HG03196 (cell line): ENCODE measurements at regions not wholly inside any gene's neighbourhood (a gene's known extent, or its start where the extent isn't known, plus 50 kb on each side); places are given as distances from the start of the nearest gene placed in this dataset.

Experiments used
- ATAC-seq: cut with Tn5 transposase; IDR thresholded peaks from one replicate; pipeline ENCODE4 v1.9.1; 2021; ENCODE audit not compliant: unreplicated experiment

DNA sequence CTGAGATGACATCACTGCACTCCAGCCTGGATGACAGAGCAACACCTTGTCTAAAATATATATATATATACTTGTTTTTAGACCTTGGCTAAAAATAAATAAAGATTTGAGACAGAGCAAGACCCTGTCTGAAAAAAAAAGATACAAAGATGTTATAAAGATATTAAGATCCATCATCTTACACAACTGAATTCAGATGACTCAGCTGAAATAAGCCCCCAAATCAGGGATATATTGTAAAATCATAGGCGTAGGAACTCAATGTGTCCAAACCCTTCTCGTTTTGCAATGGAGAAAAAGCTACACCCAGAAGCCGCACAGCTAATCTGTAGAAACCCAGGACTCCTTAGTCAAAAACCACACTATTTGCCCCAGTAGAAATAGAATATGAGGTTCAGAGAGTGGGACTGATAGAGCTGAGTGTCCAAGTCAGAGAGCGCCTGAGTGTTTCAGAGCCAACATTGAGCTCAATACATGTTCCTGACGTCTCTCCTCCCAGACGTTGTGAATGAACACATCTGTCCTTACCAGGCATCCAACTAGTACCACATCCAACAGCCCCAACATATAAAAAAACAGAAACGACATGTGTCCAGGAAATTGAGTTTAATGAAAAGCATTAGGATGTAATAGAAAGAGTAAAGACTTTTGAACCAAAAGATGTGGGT lies 207.9 kb upstream of the BLID start:
- ATAC-seq, result no peak

DNA sequence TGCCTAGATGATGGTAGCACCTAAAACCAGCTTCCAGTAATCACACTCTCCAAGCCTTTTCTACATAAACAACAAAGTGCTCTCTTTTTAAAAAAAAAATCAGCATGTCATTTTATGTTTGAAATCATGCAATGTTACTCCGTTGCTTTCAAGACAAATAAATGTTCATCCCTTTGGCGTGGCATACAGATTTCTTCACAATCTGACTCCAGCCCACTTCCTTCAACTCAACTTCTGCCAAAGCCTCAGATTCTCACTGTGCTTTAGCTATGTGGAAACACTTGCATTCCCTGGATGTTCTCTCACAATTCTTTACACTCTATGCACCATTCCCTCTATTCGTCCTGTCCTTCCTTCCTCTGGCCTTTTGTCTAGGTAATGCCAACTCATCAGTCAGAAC lies 206.3 kb upstream of the BLID start:
- no peak for ATAC-seq

DNA sequence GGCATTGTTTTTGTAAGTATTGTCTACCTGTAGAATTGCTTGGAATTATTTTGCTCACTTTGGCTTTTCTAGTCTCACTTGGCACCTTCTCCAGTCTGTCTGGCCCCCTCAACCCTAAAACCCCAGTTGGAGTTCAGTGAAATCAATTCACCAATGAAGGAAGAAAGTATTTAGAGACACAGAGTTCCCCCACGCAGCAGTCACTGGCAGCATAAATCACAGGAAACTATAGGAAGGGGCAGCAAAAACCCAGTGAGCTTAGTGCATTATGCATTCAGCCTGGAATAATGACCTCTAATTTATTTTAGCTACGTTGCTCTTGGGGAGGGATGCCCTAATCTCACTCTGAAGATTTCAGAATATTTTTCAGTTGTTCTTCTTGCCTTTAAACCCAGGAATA lies 204.7 kb upstream of the BLID start:
- ATAC-seq, result no peak

DNA sequence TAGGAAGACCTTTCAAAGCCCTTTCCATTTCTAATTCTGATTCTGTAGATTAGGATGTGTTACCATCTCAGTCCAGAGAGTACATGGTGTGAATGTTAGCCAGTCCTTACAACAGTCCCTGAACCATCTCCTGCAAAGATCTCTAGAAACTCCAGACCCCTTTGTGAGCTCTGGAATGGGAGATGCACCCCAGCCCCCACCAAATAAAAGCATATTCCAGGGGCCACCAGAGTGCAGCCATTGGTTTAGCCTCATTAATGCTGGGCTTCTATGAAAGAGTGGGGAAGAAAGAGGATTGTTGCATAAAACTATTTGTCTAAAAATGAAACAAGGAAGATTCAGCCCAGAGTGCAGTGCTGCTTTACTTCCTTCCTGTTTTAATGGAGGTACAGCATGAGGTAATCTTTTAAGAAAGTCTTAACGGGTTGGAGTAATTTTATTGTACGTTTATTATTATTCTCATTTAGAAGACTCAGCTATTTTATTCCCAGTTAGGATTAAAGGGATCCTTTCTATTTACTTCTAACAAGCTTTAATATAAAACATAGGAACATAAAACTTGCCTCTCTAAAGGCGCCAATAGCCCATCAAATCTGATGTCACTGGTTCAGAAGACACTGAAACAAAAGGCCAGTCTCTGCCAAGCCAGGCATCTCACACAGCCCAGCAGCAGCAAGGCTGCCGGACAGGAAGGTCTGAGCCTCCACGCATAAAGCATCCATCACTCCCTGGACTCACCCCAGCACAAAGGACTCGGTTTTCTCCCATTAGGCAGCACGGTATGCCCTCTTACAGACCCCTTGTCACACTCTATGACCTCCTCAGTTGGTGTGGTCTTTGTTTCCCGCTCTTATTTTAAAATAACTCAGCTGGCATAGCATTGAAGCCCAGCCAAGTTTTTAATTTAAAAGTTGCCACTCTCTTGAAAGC lies 203.9 kb upstream of the BLID start:
- ATAC-seq, result no peak

DNA sequence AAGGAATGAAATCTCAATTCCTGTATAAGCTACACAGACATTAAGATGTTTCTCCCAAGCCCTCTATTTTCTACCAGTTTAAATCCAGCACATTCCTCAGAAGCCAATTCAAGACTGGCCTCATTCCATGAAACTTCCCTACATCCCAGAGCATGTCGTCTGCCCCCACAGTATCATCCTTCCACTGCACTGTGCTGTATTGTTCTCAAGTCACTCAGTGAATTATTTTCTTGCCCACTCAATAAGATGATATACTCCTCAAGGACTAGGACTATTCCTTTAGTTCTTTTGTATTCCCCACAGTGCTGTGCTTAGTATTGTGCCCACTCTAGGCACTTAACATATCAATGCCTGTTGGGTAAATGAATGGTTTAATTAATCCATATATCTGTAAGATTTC lies 203.1 kb upstream of the BLID start:
- no peak for ATAC-seq

DNA sequence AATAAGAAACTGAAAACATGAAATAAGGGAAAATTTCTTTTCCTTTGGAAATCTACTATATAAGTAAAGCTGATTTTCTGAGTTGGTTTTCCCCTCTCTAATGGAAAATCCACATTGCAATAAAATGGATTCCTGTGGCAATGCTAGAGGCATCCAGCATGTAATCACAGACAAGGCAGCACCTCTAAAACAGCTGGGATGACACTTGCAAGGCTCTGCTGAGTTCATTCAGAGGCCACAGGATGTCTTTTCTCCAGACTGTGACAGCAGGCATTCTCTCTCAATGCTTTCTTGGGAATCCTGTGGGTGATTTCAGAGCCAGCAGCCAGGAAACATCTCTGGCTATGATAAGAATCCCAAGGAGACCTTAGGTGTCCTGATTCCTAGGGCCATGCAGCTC lies 201.3 kb upstream of the BLID start:
- ATAC-seq, result no peak

DNA sequence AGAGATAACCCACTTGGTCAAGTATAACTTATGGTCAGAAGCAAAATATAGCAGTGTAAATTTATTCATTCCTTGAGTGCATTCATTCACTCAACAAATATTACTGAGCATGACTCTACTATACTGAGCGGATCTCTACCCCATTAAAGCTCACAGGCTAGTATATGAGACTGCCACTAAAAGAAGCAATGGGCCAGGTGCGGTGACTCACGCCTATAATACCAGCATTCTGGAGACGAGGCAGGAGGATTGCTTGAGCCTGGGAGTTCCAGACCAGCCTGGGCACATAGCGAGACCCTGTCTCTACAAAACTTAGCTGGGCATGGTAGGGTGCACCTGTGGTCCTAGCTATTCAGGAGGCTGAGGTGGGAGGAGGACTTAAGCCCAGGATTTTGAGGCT lies 197.6 kb upstream of the BLID start:
- no peak for ATAC-seq

DNA sequence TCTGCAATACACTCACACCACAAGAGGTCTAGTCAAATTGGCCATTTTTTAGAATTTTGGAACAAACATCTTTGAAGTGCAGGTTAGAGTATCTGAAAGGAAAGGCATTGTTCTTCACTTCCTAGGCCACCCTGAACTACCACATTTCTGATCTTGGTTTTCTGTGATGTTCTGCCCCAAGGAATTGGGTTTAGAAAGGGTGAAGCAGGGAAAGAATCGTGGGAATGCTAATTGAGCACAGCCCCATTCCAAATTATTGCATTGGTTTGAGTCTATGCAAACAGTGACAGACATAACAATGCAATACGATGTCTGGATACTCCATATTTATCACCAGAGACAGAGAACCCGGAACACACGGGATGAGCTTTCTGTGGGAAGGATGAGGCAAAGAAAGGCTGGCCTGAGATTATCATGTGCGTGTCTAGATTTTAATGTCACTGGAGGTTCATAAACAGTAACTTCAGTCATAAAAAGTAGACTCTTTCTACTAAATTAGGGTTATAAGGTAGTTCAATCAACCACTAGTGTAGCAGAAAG lies 195.3 kb upstream of the BLID start:
- no peak for ATAC-seq

DNA sequence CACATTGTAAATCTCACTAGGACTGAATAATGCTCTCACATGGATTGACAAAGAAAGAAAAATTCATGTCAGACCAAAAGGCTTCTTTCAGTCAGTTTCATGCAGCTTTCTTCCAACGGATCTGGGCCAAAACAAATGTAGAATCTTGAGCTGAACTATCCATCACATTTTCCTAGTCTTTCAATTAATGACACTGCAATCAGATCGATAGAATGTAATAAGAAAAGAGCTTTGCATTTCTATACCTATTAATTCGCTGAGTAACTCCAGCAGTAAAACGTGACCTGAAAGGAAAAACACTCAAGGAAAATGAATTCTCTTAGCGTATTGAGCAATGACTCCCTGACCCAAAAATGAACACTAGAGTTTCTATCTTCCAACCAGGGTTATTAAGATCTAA lies 194.8 kb upstream of the BLID start:
- ATAC-seq, result no peak

DNA sequence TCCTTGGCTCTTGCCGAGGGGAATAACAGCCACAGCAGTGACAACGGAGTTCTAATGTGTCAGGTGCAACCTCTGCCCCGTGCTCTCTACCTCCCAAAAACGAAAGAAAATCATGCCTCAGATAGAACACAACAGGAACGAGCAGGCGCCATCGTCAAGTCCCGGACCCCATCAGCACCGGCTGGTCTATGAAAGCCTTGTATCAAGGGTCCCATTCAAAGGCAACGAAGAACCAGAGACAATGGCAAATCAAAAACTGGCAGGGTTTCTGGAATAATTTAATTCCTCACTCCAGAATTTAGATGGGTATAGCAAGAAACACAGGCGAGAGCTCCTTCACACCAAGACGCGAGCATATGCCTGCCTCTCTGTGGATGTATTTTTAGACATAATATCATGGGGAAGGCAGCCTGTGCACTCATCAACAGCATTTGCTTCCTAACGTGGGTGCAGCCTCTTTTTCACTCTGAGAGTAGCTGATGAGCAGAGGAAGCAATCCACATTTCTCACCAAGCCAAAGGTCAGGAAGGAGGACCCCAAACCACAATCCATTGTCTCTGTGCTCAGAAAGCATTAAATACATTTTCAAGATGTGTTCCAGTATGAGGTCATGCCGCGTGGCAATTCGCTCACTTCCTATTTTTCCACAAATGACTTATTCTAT lies 193.4 kb upstream of the BLID start:
- ATAC-seq, result no peak

DNA sequence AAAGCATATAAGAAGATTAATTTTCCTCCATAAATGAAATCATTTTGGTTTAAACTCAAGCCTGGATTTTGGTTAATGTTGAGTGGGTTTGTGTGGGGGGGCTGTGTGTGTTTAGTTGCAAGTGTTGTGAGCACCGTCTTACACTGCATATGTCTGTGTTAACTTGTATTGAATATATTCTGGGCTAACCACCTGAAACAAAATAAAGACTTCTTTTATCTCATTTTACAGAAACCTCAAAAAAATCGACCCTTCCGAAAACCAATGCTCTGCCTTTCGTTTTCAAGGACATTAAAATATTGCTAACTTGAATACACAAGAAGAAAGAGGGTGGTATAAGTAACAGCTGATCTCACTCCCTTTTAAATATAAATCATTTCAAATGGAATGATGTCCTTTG lies 192.2 kb upstream of the BLID start:
- no peak for ATAC-seq

DNA sequence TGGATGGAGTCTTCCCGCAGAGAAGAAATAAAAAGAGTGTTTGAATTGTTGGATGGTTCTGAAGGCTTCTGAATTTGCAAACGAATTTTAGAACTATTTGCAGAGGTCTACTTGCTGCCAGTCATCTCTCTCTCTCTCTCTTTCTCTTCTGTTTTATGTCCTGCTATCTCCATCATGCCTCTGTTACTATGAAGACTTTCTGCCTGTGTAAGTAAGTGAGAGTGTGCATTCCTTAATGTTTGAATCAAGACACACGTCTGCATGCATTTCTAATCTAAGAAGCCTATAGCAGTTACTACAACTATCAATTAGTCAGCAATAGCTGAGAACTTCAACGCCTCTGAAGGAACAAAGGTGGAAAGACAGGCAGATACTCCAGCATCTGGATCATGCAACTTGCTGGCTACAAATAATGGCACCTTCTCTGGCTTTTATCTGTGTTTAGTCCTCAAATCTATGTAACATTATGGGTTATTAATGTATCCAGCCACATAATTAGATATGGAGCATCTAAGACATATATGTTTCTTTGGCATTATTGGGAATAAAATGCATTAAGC lies 191.5 kb upstream of the BLID start:
- no peak for ATAC-seq

DNA sequence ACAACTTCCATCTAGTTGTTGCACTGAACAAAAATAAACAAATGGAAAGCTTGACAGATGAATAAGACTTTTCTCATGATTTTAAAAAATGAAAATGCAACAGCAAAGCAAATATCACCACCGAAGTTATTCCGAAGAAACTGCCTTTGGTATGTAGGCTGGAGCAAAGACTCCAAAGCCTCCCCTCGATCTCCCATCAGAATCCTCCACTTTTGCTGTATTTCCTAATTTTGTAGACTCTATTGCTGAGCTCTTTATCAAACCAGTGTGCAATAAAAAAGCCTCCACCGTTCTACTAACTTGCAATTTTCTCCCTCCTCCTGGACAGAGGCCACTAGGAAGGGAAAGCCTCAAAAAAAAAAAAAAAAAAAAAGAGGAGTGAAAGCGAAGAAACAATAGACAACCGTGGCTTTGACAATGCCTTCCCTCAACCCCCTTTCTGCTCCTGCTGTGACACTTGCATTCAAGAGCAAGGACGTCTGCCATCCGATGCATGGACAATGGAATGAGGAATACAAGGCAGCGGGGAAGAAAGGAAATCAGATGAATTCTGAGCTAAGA lies 190.9 kb upstream of the BLID start:
- no peak for ATAC-seq

DNA sequence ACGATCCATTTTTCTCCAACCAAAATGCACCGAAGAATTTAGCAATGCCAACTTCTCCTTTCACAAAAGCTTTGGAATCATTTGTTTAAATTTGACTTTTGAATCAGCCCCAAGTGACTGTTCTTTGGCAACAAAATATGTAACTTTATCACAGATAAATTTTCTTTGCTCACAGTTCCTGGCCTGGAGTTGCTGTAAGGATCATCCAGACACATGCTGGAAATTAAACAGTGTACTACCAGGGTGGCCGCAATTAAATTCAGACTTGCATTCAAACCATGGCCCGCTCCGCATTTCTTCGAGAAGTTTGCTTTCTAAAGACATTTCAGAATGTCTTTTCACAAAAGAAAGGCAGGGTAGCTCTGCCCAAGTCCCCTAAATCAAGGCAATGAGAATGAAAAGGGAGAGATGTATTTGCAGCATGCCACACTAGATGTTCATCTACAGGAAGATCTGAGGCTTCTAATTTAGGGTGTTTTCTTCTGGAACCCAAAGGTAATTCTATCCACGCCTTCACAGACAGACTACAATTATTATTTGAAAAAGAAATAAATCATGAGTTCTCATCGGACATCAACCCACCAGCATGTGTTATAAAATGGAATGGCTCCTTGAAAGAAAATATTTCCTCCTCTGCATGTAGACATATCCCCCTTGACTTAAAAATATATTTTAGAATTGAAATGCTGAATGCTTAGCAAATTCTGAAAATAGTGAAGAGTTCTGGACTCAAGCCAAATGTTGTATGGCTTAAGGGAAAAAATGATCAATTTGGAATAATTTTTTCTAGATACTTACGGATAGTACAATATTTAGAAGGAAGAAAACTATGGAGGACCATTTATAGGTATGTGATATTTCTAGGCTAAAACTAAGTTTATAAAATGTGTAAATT lies 189.7 kb upstream of the BLID start:
- no peak for ATAC-seq

DNA sequence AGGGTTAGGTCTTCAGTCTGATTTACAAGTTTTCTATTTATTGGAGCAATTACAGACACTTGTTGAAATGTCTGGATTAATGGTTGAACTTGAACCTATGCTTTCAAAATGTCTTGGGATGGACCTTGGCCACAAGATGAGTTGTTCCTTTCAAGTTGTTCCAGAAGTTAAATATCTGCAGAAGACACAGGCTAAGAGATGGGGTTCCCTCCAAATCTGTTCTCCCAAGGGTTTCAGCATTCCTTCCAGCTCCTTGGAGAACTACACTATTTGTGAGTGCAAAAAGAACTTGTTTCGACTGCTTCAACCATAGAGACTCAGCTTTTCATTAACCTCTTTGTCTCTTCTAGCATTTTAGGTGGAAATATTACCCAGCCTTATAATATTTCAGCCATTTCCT lies 189.0 kb upstream of the BLID start:
- ATAC-seq, result no peak

DNA sequence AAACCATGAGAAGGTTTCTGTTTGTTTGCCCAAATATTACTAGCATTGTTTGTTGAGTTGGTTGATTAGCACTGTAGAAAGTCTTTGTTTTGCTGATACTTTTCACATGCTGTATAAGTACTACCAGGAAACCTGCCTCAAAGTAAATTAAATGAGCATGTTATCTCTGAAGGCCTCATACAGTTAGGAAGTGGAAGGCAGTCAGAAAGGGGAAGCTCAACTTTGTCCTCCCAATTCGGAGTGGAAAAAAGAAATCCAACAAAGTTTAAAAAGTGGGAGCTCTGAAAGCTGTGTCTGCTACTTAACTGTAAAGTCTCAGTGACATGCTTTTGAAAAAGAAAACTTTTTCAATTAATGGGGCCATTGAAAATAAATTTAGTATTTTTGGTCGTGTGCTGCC lies 188.3 kb upstream of the BLID start:
- ATAC-seq, result no peak

DNA sequence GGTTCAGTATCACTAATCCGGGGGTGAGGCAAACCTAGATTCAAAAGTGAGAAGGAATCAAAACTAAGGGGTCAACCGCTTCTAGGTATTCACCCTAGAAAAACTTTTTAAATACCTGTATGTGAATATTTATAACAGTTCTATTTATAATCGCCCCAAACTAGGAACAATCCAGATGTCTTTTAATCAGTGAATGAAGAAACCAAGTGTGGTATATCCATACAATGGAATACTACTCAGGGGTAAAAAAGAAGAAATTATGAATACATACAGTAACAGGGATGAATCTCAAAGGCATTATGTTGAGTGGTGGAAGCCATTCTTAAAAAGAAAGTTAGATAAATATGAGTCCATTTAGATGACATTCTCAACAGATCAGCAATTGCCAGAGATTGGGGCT lies 178.0 kb upstream of the BLID start:
- ATAC-seq, result no peak

DNA sequence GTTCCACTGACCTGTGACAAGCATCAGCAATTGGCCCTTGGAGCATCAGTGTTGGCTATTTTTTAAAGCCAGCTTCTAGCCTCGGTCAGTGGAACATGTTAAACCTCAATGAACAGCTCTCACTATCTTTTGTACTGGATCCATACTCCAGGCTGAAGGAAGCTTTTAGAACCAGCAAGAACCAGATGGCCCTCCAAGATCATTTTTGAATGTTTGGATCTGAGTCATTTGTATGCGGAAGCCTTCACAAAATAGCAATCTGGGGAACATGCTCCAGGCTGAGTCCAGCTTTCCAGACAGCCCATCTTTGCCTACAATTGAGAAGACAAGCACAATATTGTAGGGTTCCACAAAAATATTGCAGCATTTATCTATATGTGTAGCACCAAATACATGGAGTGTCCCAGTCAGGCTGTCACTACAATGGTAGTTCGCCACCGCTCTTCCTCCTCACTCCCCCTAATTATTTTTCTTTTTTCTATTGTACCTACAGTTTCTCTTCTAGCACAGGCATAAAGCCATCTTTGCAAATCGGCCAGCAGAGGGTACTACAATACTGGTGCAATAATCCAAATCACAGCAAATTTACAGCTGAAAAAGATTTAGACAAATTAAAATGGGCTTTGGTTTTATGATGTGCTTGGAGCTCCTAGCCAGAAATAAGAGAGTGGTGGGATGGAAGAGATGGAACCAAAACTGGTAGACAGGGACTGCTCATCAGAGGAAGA lies 177.4 kb upstream of the BLID start:
- no peak for ATAC-seq

DNA sequence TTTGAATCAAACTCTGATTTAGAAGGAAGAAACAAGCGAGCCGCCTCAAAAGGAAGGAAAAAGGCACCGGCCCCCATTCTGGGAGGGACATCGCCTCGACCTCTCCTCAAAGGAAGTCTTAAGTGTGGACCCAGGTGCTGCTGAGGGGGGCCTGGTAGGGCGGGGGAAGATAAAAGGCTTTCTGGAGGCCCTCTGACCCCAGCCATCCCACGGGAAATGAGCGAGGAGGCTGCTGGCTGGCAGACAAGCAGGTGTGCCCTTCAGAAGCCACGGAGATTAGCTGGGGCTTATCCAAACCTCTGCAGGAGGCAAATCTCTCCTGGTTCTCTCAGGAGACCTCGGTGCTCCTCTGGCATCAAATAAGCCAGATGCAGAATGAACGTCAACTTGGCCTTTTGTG lies 171.4 kb upstream of the BLID start:
- no peak for ATAC-seq
